ENCODE measurements at regions not wholly inside any gene's neighbourhood (a gene's known extent, or its start where the extent isn't known, plus 50 kb on each side); places are given as distances from the start of the nearest gene placed in this dataset.

DNA sequence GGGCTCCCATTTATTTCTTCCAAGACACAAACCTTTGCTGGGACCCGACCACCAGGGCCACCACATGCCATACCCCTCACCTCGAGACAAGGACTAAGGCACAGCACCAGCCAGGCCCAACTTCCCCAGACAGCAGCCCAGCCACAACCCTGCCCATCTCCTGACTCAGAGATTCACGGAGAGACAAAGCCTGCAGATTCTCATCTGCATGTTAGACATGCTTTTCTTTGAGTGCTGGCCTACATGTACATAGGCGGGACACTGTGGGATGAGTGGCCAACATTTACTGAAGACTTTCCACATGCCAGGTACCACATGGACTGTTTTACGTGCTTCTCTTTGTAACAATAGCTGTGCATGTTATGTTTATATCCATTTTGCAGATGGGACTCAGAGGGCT, 221.3 kb upstream of the ZMIZ1 start:
- no peak for TF ChIP-seq POLR2AphosphoS5 (IDR thresholded peaks at IDR 0.05; ENCODE audit: borderline replicate concordance, low read depth, low read length)
- TF ChIP-seq EZH2 (IDR thresholded peaks at IDR 0.05) = no peak

Data from SK-N-MC (cell line).